Astrocyte (in vitro differentiated cells and primary cell): ENCODE measurements at regions not wholly inside any gene's neighbourhood (a gene's known extent, or its start where the extent isn't known, plus 50 kb on each side); places are given as distances from the start of the nearest gene placed in this dataset.

Source experiments
- CTCF ChIP-seq: IDR thresholded peaks from 2 replicates; pipeline ENCODE4 v1.5.1; 2011; ENCODE audit warnings: low read depth, mild to moderate bottlenecking, inconsistent platforms, low read length, moderate library complexity; ENCODE audit not compliant: insufficient read depth
- EZH2 ChIP-seq: IDR thresholded peaks from 2 replicates; pipeline ENCODE4 v1.6.1; 2012; ENCODE audit warnings: mild to moderate bottlenecking, low read length, inconsistent platforms; ENCODE audit not compliant: insufficient read depth

- TF ChIP-seq EZH2 (no peak), CTCF (no peak)
Measured at GRCh38 chr3:124597979-124598378, 132.3 kb upstream of the UMPS start.
